GM21717 (cell line): ENCODE measurements at regions not wholly inside any gene's neighbourhood (a gene's known extent, or its start where the extent isn't known, plus 50 kb on each side); places are given as distances from the start of the nearest gene placed in this dataset.
"Not testable (repeated sequence)": the region's sequence is repeated elsewhere in the genome, so short reads cannot be mapped to it uniquely, and the experiment has no call there.

Source experiments
- ATAC-seq: cut with Tn5 transposase; IDR thresholded peaks from one replicate; pipeline ENCODE4 v1.9.1; 2021; ENCODE audit warnings: mild to moderate bottlenecking, moderate library complexity; ENCODE audit not compliant: unreplicated experiment

- no peak for ATAC-seq
These were observed 165.9 kb downstream of the NRN1 start for GRCh38 chr6:5840734-5841390.

- no peak for ATAC-seq
These were observed 167.9 kb downstream of the NRN1 start for GRCh38 chr6:5838656-5839396.

- no peak for ATAC-seq
These were observed 169.4 kb downstream of the NRN1 start for GRCh38 chr6:5837323-5837722.

- ATAC-seq = not testable (repeated sequence)
These were observed 170.1 kb downstream of the NRN1 start for GRCh38 chr6:5836597-5836996.

GRCh38 chr6:5833120-5833519, 173.6 kb downstream of the NRN1 start:
- ATAC-seq = no peak

GRCh38 chr6:5832668-5833067, 174.1 kb downstream of the NRN1 start:
- ATAC-seq = no peak

GRCh38 chr6:5831219-5831862, 175.4 kb downstream of the NRN1 start:
- peak; percentile 49 for ATAC-seq

GRCh38 chr6:5828296-5828695, 178.4 kb downstream of the NRN1 start:
- ATAC-seq = no peak

GRCh38 chr6:5827056-5827904, 179.4 kb downstream of the NRN1 start:
- ATAC-seq = no peak

- not testable (repeated sequence) for ATAC-seq
These were observed 182.2 kb downstream of the NRN1 start for GRCh38 chr6:5824382-5824983.
